ENCODE measurements at regions not wholly inside any gene's neighbourhood (a gene's known extent, or its start where the extent isn't known, plus 50 kb on each side); places are given as distances from the start of the nearest gene placed in this dataset.

GRCh38 chr5:30436691-30437090, 756.8 kb upstream of the CDH6 start:
- no peak for TF ChIP-seq CTCF (IDR thresholded peaks at IDR 0.05)
- TF ChIP-seq ZFX (IDR thresholded peaks at IDR 0.05; ENCODE audit: borderline replicate concordance): no peak
